ENCODE measurements at regions not wholly inside any gene's neighbourhood (a gene's known extent, or its start where the extent isn't known, plus 50 kb on each side); places are given as distances from the start of the nearest gene placed in this dataset.

DNA sequence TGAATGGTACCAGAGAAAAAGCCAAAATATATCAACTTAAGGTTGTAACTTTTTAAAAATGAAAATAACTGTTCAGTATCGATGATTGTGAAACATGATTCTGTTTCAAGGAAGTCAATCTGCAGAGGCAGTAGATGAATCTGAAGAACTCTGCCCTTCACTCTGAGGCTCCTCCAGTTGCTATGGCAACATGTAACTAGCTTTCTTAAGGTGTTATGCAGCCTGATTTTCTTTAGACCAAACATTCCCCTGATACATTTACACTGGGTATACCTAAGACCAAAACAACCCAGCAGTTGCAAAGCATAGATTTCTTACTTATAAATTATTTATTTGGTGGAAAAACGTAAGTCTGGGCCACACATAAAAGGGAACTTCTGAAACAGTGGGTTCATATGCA is 133.6 kb upstream of the RASGEF1B start:
- no peak for DNase-seq
- Histone ChIP-seq H3K4me1 (peaks cover 0 to 41% (median 8%) of the 10 kb centered on the region in 4 donors), H3K27me3 (no peaks in the 10 kb centered on the region), H3K4me3 (no peak overlapping the region), H3K27ac (no peak overlapping the region), H3K36me3 (no peaks in the 10 kb centered on the region), H3K9me3 (no peaks in the 10 kb centered on the region)
- intact Hi-C loops (cut with DNase I; ENCODE audit: low total_unique reads) = no loop called here
- in situ Hi-C loops (cut with MboI; ENCODE audit: low pct_ligation_motif_present in 1 of 4, low pct_unique_long_range_greater_than_20kb in 1 of 4, low sequenced_read_pairs in 3 of 4) = no loop called here
- TF ChIP-seq POLR2AphosphoS5 (IDR thresholded peaks at IDR 0.05) = no peak
- no peak for TF ChIP-seq EP300 (IDR thresholded peaks at IDR 0.05; ENCODE audit: low read depth)
- no peak for TF ChIP-seq CTCF (IDR thresholded peaks at IDR 0.05)
- no peak for TF ChIP-seq POLR2A (IDR thresholded peaks at IDR 0.05)
- 64 to 71% methylated on average over 2 of the region's 2 CpGs for WGBS, 2 donors (ENCODE audit: low coverage in 1 of 2)

DNA sequence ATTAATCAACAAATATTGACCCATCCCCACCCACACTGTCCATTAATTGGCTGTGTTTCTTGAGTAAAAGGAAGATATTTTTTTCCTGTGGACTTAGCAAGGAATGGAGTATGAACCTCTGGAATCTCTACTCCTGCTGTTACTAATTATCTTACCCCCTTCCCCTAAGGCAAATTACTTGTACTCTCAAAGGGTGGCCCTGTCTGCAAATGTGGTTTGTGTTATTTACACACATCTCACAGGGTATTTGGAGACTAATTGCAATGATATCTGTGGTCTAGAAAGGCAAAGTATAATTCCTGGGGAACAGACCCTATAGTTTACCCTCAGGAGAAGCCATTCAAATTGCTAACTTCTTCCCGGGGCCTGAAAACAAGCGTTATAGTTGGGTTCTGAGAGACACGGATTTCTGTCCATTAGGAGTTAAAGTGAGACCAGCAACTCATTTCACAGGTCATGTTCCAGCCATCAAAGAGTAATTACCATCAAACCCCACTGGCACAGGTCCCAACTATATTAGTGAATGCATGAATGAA is 133.0 kb upstream of the RASGEF1B start:
- no peaks in the 10 kb centered on the region for H3K36me3 ChIP-seq
- no peaks in the 10 kb centered on the region for H3K27me3 ChIP-seq
- WGBS, 2 donors (ENCODE audit: low coverage in 1 of 2) = 78 to 100% methylated on average over 1 to 3 of the region's 3 CpGs
- no peak overlapping the region for H3K27ac ChIP-seq
- peaks cover 0 to 43% (median 8%) of the 10 kb centered on the region in 4 donors for H3K4me1 ChIP-seq
- TF ChIP-seq EP300 (IDR thresholded peaks at IDR 0.05; ENCODE audit: low read depth) (no peak), POLR2AphosphoS5 (IDR thresholded peaks at IDR 0.05) (no peak), POLR2A (IDR thresholded peaks at IDR 0.05) (no peak), CTCF (IDR thresholded peaks at IDR 0.05) (no peak)
- intact Hi-C loops (cut with DNase I; ENCODE audit: low total_unique reads) = no loop called here
- H3K9me3 ChIP-seq = no peaks in the 10 kb centered on the region
- in situ Hi-C loops (cut with MboI; ENCODE audit: low pct_ligation_motif_present in 1 of 4, low pct_unique_long_range_greater_than_20kb in 1 of 4, low sequenced_read_pairs in 3 of 4) = no loop called here
- DNase-seq = no peak
- no peak overlapping the region for H3K4me3 ChIP-seq

DNA sequence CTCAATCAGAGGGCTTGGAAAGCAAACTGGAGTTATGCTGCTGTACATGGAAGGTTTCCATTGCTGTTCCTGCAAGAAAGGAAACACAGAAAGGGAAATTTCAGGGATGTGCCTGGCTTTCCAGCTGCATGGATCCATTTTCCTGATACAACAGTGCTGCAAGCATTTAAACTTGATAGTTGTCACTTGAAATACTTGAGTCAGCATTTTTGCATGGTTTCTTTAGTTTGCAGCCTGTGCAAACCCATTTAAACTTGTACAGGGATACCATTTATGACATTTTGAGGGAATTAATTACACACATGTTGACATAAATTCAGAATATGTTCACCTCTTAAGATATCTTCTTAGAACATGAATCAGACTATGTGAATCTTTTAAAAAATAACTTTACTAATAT is 131.1 kb upstream of the RASGEF1B start:
- intact Hi-C loops (cut with DNase I; ENCODE audit: low total_unique reads) (no loop called here), in situ Hi-C loops (cut with MboI; ENCODE audit: low pct_ligation_motif_present in 1 of 4, low pct_unique_long_range_greater_than_20kb in 1 of 4, low sequenced_read_pairs in 3 of 4) (no loop called here)
- Histone ChIP-seq H3K4me1 (peaks cover 0 to 43% (median 8%) of the 10 kb centered on the region in 4 donors), H3K27me3 (no peaks in the 10 kb centered on the region), H3K27ac (no peak overlapping the region), H3K9me3 (no peaks in the 10 kb centered on the region), H3K4me3 (no peak overlapping the region), H3K36me3 (no peaks in the 10 kb centered on the region)
- no peak for DNase-seq
- TF ChIP-seq EP300 (IDR thresholded peaks at IDR 0.05; ENCODE audit: low read depth) = no peak
- no peak for TF ChIP-seq POLR2AphosphoS5 (IDR thresholded peaks at IDR 0.05)
- TF ChIP-seq CTCF (IDR thresholded peaks at IDR 0.05) = no peak

- Histone ChIP-seq H3K4me3 (no peak overlapping the region), H3K27ac (peak overlapping the region in 2 of 4 donors; percentile 7 to 38), H3K9me3 (no peaks in the 10 kb centered on the region), H3K4me1 (peaks cover 0 to 32% (median 5%) of the 10 kb centered on the region in 4 donors), H3K36me3 (no peaks in the 10 kb centered on the region), H3K27me3 (no peaks in the 10 kb centered on the region)
- TF ChIP-seq POLR2A (IDR thresholded peaks at IDR 0.05) (no peak), EP300 (IDR thresholded peaks at IDR 0.05; ENCODE audit: low read depth) (no peak), CTCF (IDR thresholded peaks at IDR 0.05) (no peak), POLR2AphosphoS5 (IDR thresholded peaks at IDR 0.05) (no peak)
- intact Hi-C loops (cut with DNase I; ENCODE audit: low total_unique reads) (no loop called here), in situ Hi-C loops (cut with MboI; ENCODE audit: low pct_ligation_motif_present in 1 of 4, low pct_unique_long_range_greater_than_20kb in 1 of 4, low sequenced_read_pairs in 3 of 4) (no loop called here)
- DNase-seq = no peak
- WGBS, 2 donors (ENCODE audit: low coverage in 1 of 2) = 29 to 38% methylated on average over 1 of the region's 1 CpG
Measured at GRCh38 chr4:81601358-81601694, 129.6 kb upstream of the RASGEF1B start.

All from transverse colon (tissue), 4 donors.